SK-N-MC (cell line): ENCODE measurements at regions not wholly inside any gene's neighbourhood (a gene's known extent, or its start where the extent isn't known, plus 50 kb on each side); places are given as distances from the start of the nearest gene placed in this dataset.
"Not testable (repeated sequence)": the region's sequence is repeated elsewhere in the genome, so short reads cannot be mapped to it uniquely, and the experiment has no call there.

Source experiments
- DNase-seq: peaks from one replicate; pipeline ENCODE4 v3.0.0-alpha.2; 2011; ENCODE audit warnings: low read depth, low spot score
- H3K27ac ChIP-seq: fragments of 200-600 bp; sonication (generic); 2 replicates; pipeline ENCODE4 v1.5.1; 2016; ENCODE audit warnings: mixed run types
- H3K36me3 ChIP-seq: fragments of 200-600 bp; sonication (generic); 2 replicates; pipeline ENCODE4 v1.6.1; 2017; ENCODE audit warnings: antibody characterized with exemption, low read length, mixed read lengths; ENCODE audit not compliant: insufficient read depth
- H3K4me3 ChIP-seq: fragments of 200-600 bp; sonication (generic); 2 replicates; pipeline ENCODE4 v1.5.1; 2016
- H3K9ac ChIP-seq: fragments of 200-600 bp; sonication (generic); 2 replicates; pipeline ENCODE4 v1.8.0; 2017; ENCODE audit warnings: mixed run types, mixed read lengths; ENCODE audit not compliant: insufficient read length
- H3K9me3 ChIP-seq: fragments of 200-600 bp; sonication (generic); 2 replicates; pipeline ENCODE4 v1.6.1; 2017; ENCODE audit warnings: low read depth, mild to moderate bottlenecking, antibody characterized with exemption, low read length, moderate library complexity, mixed read lengths
- EZH2 ChIP-seq: fragments of 200-600 bp; sonication (generic); IDR thresholded peaks from one replicate; pipeline ENCODE4 v1.6.1; 2017; ENCODE audit warnings: antibody characterized with exemption
- FOXP2 ChIP-seq: optimal IDR thresholded peaks from 2 replicates; pipeline ENCODE3; 2011; ENCODE audit warnings: mild to moderate bottlenecking, moderate library complexity; ENCODE audit not compliant: insufficient read depth; ENCODE audit errors: extremely low read length, control extremely low read depth
- POLR2AphosphoS5 ChIP-seq: IDR thresholded peaks from 2 replicates; pipeline ENCODE4 v1.6.1; 2012; ENCODE audit warnings: mild to moderate bottlenecking, low read depth, low read length, borderline replicate concordance

GRCh38 chr4:3623106-3623505 is 90.9 kb upstream of the LRPAP1 start:
- Histone ChIP-seq H3K27ac (no peak overlapping the region), H3K36me3 (no peaks in the 10 kb centered on the region), H3K9ac (no peak overlapping the region), H3K9me3 (no peaks in the 10 kb centered on the region), H3K4me3 (no peak overlapping the region)
- TF ChIP-seq POLR2AphosphoS5 (no peak), EZH2 (no peak), FOXP2 (no peak)
- no peak for DNase-seq

DNA sequence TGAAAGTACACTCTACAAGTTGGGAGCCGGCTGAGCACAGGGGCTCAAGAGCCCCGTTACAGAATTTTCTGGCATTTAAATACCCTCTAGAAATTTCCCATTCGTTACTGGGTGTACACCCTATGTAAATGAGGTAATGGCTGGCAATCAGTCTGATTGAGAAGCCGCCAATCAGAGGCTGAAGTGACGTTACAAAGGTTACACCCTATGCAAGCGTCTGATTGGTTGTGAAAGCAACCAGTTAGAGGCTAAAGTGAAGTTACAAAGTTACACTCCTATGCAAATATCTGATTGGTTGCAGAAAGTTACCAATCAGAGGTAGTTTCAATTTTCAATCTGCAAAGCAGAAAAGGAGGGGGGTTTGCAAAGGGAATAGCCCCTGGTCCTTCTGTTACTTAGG is 88.1 kb upstream of the LRPAP1 start:
- H3K4me3 ChIP-seq, H3K27ac ChIP-seq, H3K36me3 ChIP-seq, H3K9ac ChIP-seq, DNase-seq, H3K9me3 ChIP-seq: not testable (repeated sequence)

DNA sequence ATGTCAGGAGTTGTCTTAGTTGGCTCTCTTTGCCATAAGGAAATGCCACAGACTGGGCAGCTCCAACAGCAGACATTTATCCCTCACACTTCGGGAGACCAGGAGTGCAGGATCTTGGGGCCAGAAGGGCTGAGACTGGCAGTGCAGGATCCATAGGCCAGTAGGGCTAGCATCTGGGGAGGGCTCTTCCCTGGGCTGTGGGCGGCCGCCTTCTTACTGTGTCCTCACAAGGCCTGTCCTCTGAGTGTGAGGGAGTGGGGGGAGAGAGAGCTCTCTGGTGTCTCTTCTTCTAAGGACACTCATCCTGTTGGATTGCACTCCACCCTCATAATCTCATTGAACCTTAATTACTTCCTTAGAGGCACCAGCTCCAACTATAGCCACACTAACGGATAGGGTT is 87.5 kb upstream of the LRPAP1 start:
- H3K4me3 ChIP-seq, H3K36me3 ChIP-seq, H3K9ac ChIP-seq, DNase-seq, H3K9me3 ChIP-seq, H3K27ac ChIP-seq: not testable (repeated sequence)

- H3K4me3 ChIP-seq, H3K27ac ChIP-seq, H3K9me3 ChIP-seq, H3K9ac ChIP-seq, DNase-seq, H3K36me3 ChIP-seq: not testable (repeated sequence)
These were observed 86.1 kb upstream of the LRPAP1 start for GRCh38 chr4:3618341-3618740.

- Histone ChIP-seq H3K36me3 (no peaks in the 10 kb centered on the region), H3K27ac (no peak overlapping the region), H3K4me3 (no peak overlapping the region), H3K9me3 (no peaks in the 10 kb centered on the region), H3K9ac (no peak overlapping the region)
- no peak for DNase-seq
- TF ChIP-seq EZH2 (no peak), FOXP2 (no peak), POLR2AphosphoS5 (no peak)
These were observed 83.4 kb upstream of the LRPAP1 start for GRCh38 chr4:3615386-3616286.

DNA sequence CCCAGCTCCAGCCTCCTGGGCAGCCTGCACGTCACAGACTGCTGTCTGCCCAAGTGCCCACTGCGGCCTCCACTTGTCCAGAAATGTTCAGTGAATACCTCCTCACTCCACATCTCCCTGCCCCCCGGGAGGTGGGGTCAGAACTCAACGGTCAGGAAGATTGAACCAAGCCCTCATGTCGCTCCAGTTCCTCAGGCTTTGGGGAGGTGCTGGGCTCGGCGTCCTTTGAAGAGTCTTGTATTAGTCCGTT is 82.4 kb upstream of the LRPAP1 start:
- Histone ChIP-seq H3K9me3 (no peaks in the 10 kb centered on the region), H3K36me3 (no peaks in the 10 kb centered on the region), H3K9ac (no peak overlapping the region), H3K27ac (no peak overlapping the region), H3K4me3 (no peak overlapping the region)
- no peak for TF ChIP-seq EZH2
- no peak for DNase-seq

- Histone ChIP-seq H3K9me3 (no peaks in the 10 kb centered on the region), H3K36me3 (no peaks in the 10 kb centered on the region), H3K9ac (no peak overlapping the region), H3K27ac (no peak overlapping the region), H3K4me3 (no peak overlapping the region)
- no peak for TF ChIP-seq EZH2
- no peak for TF ChIP-seq POLR2AphosphoS5
- no peak for TF ChIP-seq FOXP2
- no peak for DNase-seq
These were observed 81.9 kb upstream of the LRPAP1 start for GRCh38 chr4:3613967-3614730.

DNA sequence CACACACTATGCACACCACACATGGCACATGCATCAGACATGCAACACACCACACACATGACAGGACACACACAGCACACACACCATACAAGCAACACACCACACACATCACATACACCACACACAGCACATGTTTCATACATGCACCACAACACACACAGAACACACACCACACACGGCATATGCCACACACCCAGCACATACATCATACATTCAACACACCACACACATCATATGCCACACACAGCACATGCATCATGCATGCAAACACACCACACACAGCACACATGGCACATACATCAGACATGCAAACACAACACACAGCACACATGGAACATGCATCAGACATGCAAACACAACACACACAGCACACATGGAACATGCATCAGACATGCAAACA is 80.7 kb upstream of the LRPAP1 start:
- Histone ChIP-seq H3K9ac (no peak overlapping the region), H3K4me3 (no peak overlapping the region), H3K9me3 (no peaks in the 10 kb centered on the region), H3K36me3 (no peaks in the 10 kb centered on the region), H3K27ac (no peak overlapping the region)
- DNase-seq = no peak
- TF ChIP-seq FOXP2 = no peak
- TF ChIP-seq POLR2AphosphoS5 = no peak
- TF ChIP-seq EZH2 = no peak

DNA sequence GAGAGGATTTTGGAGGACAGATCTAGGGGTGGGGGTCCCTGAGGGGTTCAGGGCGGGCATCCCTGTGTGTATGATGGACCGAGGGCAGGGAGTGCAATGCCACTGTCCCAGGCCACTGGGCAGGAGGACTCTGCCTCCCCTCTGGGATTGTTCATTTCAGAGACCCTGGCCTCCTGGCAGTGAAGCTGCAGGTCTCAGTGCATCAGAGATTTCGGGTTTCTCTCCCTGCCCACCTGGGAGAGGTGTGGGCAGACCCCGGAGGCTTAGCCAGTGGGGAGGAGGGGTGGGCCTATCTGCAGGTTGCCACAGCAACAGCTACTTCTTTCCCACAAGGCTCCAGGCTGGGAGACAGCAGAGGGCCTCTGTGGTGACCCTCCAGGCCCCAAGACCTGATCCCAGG is 80.1 kb upstream of the LRPAP1 start:
- no peaks in the 10 kb centered on the region for H3K36me3 ChIP-seq
- H3K9me3 ChIP-seq = no peaks in the 10 kb centered on the region
- no peak overlapping the region for H3K27ac ChIP-seq
- H3K4me3 ChIP-seq = no peak overlapping the region
- TF ChIP-seq FOXP2 (no peak), POLR2AphosphoS5 (no peak), EZH2 (no peak)
- DNase-seq = no peak
- no peak overlapping the region for H3K9ac ChIP-seq

DNA sequence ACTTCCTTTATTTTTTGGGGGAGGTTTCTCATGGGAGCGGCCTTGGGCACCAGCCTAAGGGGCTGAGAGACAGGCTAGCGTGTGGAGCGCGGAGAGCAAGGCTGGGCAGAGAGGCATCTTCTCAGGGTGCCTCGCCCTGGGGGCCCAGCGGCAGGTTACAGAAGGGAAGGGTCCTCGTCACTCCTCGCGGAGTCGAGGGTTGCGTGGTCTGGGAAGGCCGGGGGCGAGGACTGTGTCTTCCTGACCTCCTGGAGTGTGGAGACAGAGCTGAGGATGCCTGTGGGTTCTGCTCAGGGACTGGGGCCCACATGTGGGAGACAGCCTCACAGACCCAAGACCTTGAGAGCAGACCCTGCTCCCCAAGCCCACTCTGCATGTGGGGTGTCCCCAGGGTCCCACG is 79.6 kb upstream of the LRPAP1 start:
- DNase-seq = no peak
- no peak overlapping the region for H3K9ac ChIP-seq
- no peak overlapping the region for H3K27ac ChIP-seq
- TF ChIP-seq FOXP2 (no peak), EZH2 (no peak), POLR2AphosphoS5 (no peak)
- no peaks in the 10 kb centered on the region for H3K36me3 ChIP-seq
- no peaks in the 10 kb centered on the region for H3K9me3 ChIP-seq
- no peak overlapping the region for H3K4me3 ChIP-seq

DNA sequence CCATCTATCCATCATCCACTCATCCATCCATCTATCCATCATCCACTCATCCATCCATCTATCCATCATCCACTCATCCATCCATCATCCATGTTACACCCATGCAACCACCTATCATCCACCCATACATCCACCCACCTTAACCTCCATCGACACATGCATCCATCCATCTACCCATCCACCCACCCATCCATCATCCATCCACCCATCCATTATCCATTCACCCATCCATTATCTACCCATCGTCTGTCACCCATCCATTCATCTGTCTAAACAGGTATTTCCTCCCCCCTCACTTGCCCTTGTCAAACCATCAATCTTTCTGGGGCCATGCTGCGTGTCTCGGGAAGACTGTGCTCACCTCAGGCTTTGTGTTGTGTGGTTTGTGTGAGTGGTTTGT is 78.6 kb upstream of the LRPAP1 start:
- H3K9ac ChIP-seq, H3K36me3 ChIP-seq, H3K4me3 ChIP-seq, H3K27ac ChIP-seq, DNase-seq, H3K9me3 ChIP-seq: not testable (repeated sequence)

DNA sequence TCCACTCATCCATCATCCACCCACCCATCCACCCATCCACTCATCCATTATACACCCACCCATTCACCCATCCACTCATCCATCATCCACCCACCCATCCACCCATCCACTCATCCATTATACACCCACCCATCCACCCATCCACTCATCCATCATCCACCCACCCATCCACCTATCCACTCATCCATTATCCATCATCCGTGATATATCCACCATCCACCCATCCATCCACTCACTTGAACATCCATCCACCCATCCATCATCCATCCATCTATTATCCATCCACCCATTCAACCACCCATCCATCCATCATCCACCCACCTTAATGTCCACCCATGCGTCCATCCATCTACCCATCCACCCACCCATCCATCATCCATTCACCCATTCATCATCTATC is 77.7 kb upstream of the LRPAP1 start:
- H3K9me3 ChIP-seq, H3K4me3 ChIP-seq, H3K9ac ChIP-seq, H3K36me3 ChIP-seq, DNase-seq, H3K27ac ChIP-seq: not testable (repeated sequence)
